GM23338 (cell line): ENCODE measurements at regions not wholly inside any gene's neighbourhood (a gene's known extent, or its start where the extent isn't known, plus 50 kb on each side); places are given as distances from the start of the nearest gene placed in this dataset.

Source experiments
- ATAC-seq: fragments of 200-7000 bp; cut with Tn5 transposase; 3 replicates; pipeline ENCODE4 v1.9.1; 2020
- DNase-seq: peaks from one replicate; pipeline ENCODE4 v3.0.0-alpha.2; 2015; ENCODE audit warnings: low spot score
- H2AFZ ChIP-seq: fragments of 200-600 bp; sonication (generic); 2 replicates; pipeline ENCODE4 v1.8.0; 2016; ENCODE audit warnings: antibody characterized with exemption, mild to moderate bottlenecking, moderate library complexity
- H3F3A ChIP-seq: fragments of 200-600 bp; sonication (generic); replicated peaks from 2 replicates; pipeline ENCODE4 v1.8.0; 2017; ENCODE audit warnings: antibody characterized with exemption, mixed run types, low read depth
- H3K27ac ChIP-seq: fragments of 200-600 bp; sonication (generic); 2 replicates; pipeline ENCODE4 v1.6.1; 2016; ENCODE audit warnings: low read depth
- H3K27me3 ChIP-seq: fragments of 200-600 bp; sonication (generic); 2 replicates; pipeline ENCODE4 v1.8.0; 2016; ENCODE audit warnings: mild to moderate bottlenecking, mixed run types, moderate library complexity; ENCODE audit not compliant: insufficient read depth
- H3K36me3 ChIP-seq: fragments of 200-600 bp; sonication (generic); 2 replicates; pipeline ENCODE4 v1.8.0; 2016; ENCODE audit warnings: mild to moderate bottlenecking; ENCODE audit not compliant: insufficient read depth
- H3K4me1 ChIP-seq: fragments of 200-600 bp; sonication (generic); 2 replicates; pipeline ENCODE4 v1.8.0; 2016; ENCODE audit warnings: mild to moderate bottlenecking, moderate library complexity; ENCODE audit not compliant: insufficient read depth
- H3K4me2 ChIP-seq: fragments of 200-600 bp; sonication (generic); 2 replicates; pipeline ENCODE4 v1.7.1; 2017; ENCODE audit warnings: mixed run types
- H3K4me3 ChIP-seq: fragments of 200-600 bp; sonication (generic); 2 replicates; pipeline ENCODE4 v1.6.1; 2016; ENCODE audit warnings: mixed run types
- H3K79me2 ChIP-seq: fragments of 200-600 bp; sonication (generic); replicated peaks from 2 replicates; pipeline ENCODE4 v1.8.0; 2017; ENCODE audit warnings: mild to moderate bottlenecking; ENCODE audit not compliant: insufficient read depth
- H3K9me2 ChIP-seq: fragments of 200-600 bp; sonication (generic); 2 replicates; pipeline ENCODE4 v1.8.0; 2017; ENCODE audit not compliant: insufficient read depth
- H4K20me1 ChIP-seq: fragments of 200-600 bp; sonication (generic); replicated peaks from 2 replicates; pipeline ENCODE4 v1.8.0; 2017; ENCODE audit warnings: mild to moderate bottlenecking; ENCODE audit not compliant: insufficient read depth
- H3K27ac Mint-ChIP-seq: 2 replicates; pipeline ENCODE4 v1.8.0; 2020; ENCODE audit warnings: inconsistent platforms, mild to moderate bottlenecking, moderate library complexity, mixed read lengths
- H3K27me3 Mint-ChIP-seq: 3 replicates; pipeline ENCODE4 v1.8.0; 2022; ENCODE audit warnings: low read depth, mild to moderate bottlenecking, moderate library complexity, mixed read lengths, inconsistent platforms; ENCODE audit not compliant: insufficient read depth, poor library complexity
- H3K36me3 Mint-ChIP-seq: 3 replicates; pipeline ENCODE4 v1.8.0; 2021; ENCODE audit warnings: low read depth, mild to moderate bottlenecking, inconsistent platforms, moderate library complexity, mixed read lengths
- H3K4me1 Mint-ChIP-seq: 3 replicates; pipeline ENCODE4 v1.8.0; 2020; ENCODE audit warnings: mild to moderate bottlenecking, inconsistent platforms, mixed read lengths
- H3K4me3 Mint-ChIP-seq: 3 replicates; pipeline ENCODE4 v1.8.0; 2021; ENCODE audit warnings: moderate library complexity, mild to moderate bottlenecking, inconsistent platforms, mixed read lengths
- H3K9me3 Mint-ChIP-seq: 3 replicates; pipeline ENCODE4 v1.8.0; 2020; ENCODE audit warnings: moderate library complexity, mild to moderate bottlenecking, inconsistent platforms, mixed read lengths
- CTCF ChIP-seq, 2 experiments: fragments of 200-600 bp in 1 of 2; sonication (generic) in 1 of 2; conservative IDR thresholded peaks; 2 replicates each; pipeline versions ENCODE4 v1.5.1 to v1.6.1; 2016 to 2017; ENCODE audit warnings: antibody characterized with exemption in 2 of 2, low read depth in 2 of 2, mild to moderate bottlenecking in 2 of 2, moderate library complexity in 1 of 2
- ETS1 ChIP-seq: IDR thresholded peaks from 2 replicates; pipeline ENCODE4 v1.6.1; 2016; ENCODE audit warnings: antibody characterized with exemption
- EZH2 ChIP-seq: fragments of 200-600 bp; sonication (generic); IDR thresholded peaks from one replicate; pipeline ENCODE4 v1.8.0; 2017; ENCODE audit warnings: antibody characterized with exemption, mild to moderate bottlenecking, low read depth; ENCODE audit not compliant: unreplicated experiment
- EZH2phosphoT487 ChIP-seq: fragments of 200-600 bp; sonication (generic); IDR thresholded peaks from one replicate; pipeline ENCODE4 v1.8.1; 2018; ENCODE audit warnings: antibody characterized with exemption; ENCODE audit not compliant: unreplicated experiment
- JUNB ChIP-seq: IDR thresholded peaks from one replicate; pipeline ENCODE4 v1.6.1; 2016; ENCODE audit warnings: antibody characterized with exemption; ENCODE audit not compliant: unreplicated experiment
- NANOG ChIP-seq: IDR thresholded peaks from 2 replicates; pipeline ENCODE4 v1.6.1; 2016; ENCODE audit warnings: antibody characterized with exemption, borderline replicate concordance
- POLR2AphosphoS5 ChIP-seq: IDR thresholded peaks from 2 replicates; pipeline ENCODE4 v1.6.1; 2016; ENCODE audit warnings: antibody characterized with exemption, low read depth
- STAT1 ChIP-seq: IDR thresholded peaks from one replicate; pipeline ENCODE4 v1.6.1; 2016; ENCODE audit warnings: antibody characterized with exemption; ENCODE audit not compliant: unreplicated experiment
- ZNF114 ChIP-seq: fragments of 250-450 bp; sonication (Bioruptor Pico); IDR thresholded peaks from 2 replicates; pipeline ENCODE4 v1.5.0; 2020; ENCODE audit warnings: mild to moderate bottlenecking, moderate library complexity
- ZNF331 ChIP-seq: fragments of 250-450 bp; sonication (Bioruptor Pico); IDR thresholded peaks from 2 replicates; pipeline ENCODE4 v1.5.0; 2020; ENCODE audit warnings: low read depth, mild to moderate bottlenecking, moderate library complexity
- ZNF462 ChIP-seq: fragments of 250-450 bp; sonication (Bioruptor Pico); IDR thresholded peaks from 2 replicates; pipeline ENCODE4 v1.5.0; 2020; ENCODE audit warnings: mild to moderate bottlenecking, moderate library complexity

DNA sequence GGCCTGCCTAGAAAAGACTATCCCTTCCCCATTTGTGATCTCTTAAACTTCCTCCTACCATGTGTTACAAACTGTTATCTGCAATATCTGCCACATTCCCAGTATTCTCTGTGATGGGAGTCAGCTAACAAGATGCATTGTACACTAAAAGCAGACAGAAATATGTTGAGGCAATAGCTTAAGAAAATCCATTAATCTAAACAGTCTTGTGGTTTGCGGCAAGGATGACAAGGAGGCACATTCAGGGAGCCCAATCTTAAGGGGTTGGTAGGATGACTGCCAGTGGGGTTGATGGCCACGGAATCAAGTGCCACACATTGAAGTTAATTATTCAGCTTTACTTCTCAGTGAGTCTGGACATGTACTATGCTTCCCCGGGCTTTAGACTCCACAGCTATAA lies 775.5 kb upstream of the AMELY start (continued):
- TF ChIP-seq ZNF462 (no peak), JUNB (no peak), ETS1 (no peak), STAT1 (no peak), POLR2AphosphoS5 (no peak), ZNF331 (CRISPR knock-in tag) (no peak), NANOG (no peak)

DNA sequence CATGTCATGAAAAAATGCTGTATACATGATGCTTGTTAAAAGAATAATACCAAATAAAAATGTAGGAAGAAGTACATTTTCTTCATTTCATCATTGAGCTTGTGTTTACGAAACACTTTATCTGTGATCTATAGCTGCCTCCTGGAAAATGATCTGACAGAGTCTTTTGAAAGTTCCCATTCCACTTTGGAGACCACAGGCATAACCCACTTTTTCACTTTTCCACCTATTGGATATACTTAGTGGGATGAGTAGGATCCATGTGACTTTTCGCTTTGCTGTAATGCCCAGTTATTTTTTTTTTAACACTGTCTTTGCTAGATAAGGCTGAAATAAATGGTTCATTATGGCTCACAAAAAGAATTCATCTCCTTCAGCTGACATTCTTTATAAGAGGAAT lies 773.0 kb upstream of the AMELY start:
- no peaks in the 10 kb centered on the region for H3F3A ChIP-seq
- no peaks in the 10 kb centered on the region for H3K4me1 Mint-ChIP-seq
- H3K27ac ChIP-seq, result no peak overlapping the region
- H3K4me3 ChIP-seq, result no peak overlapping the region
- no peaks in the 10 kb centered on the region for H4K20me1 ChIP-seq
- H3K27me3 Mint-ChIP-seq, result peaks cover 2% of the 10 kb centered on the region
- no peak for DNase-seq
- no peaks in the 10 kb centered on the region for H3K27me3 ChIP-seq
- no peaks in the 10 kb centered on the region for H3K36me3 Mint-ChIP-seq
- no peaks in the 10 kb centered on the region for H3K79me2 ChIP-seq
- H2AFZ ChIP-seq, result no peak overlapping the region
- no peaks in the 10 kb centered on the region for H3K4me1 ChIP-seq
- H3K4me2 ChIP-seq, result no peak overlapping the region
- H3K27ac Mint-ChIP-seq, result no peak overlapping the region
- ATAC-seq, result no peak
- no peak overlapping the region for H3K4me3 Mint-ChIP-seq
- no peaks in the 10 kb centered on the region for H3K9me3 Mint-ChIP-seq
- H3K9me2 ChIP-seq, result no peaks in the 10 kb centered on the region
- no peaks in the 10 kb centered on the region for H3K36me3 ChIP-seq
- TF ChIP-seq EZH2 (no peak), CTCF (conservative IDR thresholded peaks at IDR 0.05; ENCODE audit: low read depth in 2 of 2) (no peak), EZH2phosphoT487 (no peak), JUNB (no peak), ZNF331 (CRISPR knock-in tag) (no peak), ZNF114 (no peak), POLR2AphosphoS5 (no peak), NANOG (no peak), ETS1 (no peak), STAT1 (no peak)
